ENCODE measurements at regions not wholly inside any gene's neighbourhood (a gene's known extent, or its start where the extent isn't known, plus 50 kb on each side); places are given as distances from the start of the nearest gene placed in this dataset.

DNA sequence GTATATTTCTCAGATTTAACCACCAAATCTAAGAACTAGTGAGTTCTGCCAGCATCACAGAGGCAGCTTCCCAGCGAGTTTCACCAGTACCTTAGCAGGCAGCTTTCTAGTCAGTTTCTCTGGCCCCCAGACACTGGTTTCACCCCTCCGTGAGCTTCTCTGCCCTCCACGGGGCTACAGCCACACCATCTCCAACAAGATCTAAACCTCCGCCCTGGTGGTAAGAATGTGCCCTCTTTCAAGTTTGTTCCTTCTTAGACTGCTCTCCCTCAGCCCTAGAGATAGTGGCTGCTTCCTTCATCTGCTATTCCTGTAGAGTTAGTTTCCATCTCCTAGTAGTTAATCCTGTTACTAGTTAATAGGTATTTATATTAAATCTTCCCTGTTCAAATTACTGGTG is 60.5 kb upstream of the TAB3 start:
- no peak for DNase-seq

DNA sequence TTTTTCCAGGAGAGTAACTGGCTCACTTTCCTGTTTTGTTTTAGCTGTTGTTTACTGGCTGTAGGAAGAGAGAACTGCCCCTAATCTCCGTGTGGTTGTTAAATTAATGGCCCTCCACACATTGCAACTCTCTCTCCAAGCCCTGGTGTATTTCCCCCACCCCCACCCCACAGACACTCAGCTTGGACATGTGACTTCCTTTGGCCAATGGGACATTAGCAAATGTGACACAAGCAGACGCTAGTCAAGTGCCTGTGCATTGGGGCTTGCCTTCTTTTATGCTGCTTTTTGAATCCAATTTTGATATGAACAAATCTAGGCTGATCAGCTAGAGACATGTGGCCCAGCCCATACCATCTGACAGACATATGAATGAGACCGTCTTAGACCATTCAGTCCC is 59.6 kb upstream of the TAB3 start:
- no peak for DNase-seq

DNA sequence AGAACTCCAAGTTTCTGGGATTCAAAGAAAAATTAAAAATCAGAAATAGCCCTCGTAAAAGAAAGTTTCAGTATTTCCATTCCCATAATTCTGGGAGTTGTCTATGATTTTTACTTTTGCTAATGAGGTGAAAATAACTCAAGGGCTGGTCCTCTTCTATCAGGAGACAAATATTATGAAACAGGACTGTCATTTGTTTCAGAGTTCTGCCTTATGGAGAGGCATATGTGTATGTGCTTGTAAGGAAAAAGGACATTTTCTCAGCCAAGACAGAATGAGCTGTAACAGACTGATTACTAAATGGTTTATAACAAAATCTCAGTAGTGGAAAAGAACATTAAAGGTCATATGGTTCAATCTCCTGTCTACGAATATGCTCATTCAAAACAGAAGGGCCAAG is 59.0 kb upstream of the TAB3 start:
- DNase-seq = no peak

DNA sequence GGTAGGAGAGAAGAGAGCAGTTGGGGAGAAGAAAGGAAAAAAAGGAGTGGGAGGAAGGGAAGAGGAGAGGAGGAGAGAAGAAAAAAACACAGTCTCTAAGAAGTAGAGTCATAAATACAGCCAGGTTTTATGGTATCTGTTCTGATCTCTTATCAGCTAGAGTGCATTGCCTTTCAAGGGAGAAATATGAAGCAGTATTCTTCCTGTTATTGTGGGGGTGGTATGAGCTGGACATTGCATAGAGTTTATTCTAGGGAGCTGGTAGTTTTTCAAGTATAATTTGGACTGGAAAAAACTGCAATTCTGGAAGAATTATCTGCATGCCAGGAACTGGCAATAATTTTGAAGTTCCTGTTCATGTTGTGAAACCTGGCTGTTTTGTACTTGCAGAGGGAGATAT is 54.9 kb upstream of the TAB3 start:
- no peak for DNase-seq

DNA sequence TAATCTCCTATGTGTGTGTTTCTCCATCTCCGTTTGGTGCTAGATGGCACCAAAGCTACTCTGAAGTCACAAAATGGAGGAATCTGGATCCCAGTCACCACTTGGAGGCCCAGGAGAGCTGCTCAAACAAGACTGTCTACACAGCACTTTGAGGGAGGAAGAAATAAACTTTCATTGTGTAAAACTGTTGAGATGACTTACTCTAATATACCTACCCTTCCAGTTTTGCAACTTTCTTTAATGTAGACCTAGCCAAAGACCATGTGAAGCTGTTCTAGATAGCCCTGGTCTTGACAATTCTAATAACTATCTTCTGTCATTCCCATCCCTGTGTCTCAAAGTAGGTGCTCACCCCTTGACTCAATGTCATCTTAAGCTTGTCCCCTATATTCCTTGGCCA is 52.8 kb upstream of the TAB3 start:
- no peak for DNase-seq

DNA sequence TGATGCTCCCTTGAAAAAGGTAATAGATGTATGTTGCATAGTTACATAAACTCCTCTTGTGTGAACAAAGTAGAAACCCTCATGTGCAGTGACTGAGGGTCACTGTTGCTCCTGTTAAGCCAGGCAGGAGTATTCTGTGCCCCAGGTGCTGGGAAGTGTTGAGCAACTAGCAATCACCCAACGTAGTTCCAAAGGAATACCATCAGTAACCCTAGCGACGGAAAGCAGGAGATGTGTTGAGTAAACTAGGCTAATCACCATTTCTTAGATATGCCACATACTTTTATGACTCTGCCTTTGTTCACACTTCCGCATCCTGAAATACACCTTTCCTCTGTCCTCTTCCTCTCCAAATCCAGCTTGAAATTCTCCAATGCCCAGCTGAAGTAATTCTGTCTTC is 50.9 kb upstream of the TAB3 start:
- no peak for DNase-seq
